ENCODE measurements at regions not wholly inside any gene's neighbourhood (a gene's known extent, or its start where the extent isn't known, plus 50 kb on each side); places are given as distances from the start of the nearest gene placed in this dataset.
A peak's percentile ranks its signal among the peaks of the same experiment; 100 is the strongest.

DNA sequence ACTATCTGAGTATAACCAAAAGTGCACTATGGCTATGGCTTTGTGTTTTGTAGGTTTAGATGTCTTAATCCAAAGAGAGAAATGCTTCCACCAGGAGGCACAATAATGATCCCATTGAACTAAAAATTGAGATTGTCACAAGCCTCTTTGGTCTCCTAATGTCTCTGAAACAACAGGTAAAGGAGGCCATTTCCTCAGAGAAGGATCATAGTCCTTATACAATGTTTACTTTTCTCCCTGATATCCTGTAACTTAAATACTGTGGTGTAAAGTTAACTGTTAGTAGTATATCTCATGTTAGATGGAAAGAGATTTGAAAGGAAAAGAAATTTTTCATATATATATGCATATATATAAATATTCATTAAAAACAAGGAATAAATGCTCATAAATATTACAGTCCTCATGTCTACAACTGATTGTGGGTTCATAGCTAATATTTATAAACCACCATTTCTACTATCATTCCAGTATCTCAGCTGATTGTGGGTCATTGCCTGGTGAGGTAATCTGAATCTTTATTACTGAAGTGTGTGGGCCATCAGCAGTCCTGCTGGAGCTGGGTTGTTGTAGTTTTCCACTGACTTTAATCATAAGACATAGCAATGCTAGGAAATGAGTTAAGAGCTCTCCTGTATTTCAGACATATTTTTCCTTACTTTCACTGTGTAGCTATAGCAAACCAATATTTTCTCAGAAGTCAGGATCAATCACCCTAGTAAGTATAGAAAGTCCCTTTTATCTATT, 1230.4 kb downstream of the PCDH18 start:
- no peaks in the 10 kb centered on the region for H3K27me3 ChIP-seq (ENCODE audit: insufficient read depth, low read length)
- TF ChIP-seq, protein P1, sequence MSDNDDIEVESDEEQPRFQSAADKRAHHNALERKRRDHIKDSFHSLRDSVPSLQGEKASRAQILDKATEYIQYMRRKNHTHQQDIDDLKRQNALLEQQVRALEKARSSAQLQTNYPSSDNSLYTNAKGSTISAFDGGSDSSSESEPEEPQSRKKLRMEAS (IDR thresholded peaks at IDR 0.05) = no peak
- TF ChIP-seq RAD21 (IDR thresholded peaks at IDR 0.05; ENCODE audit: low read depth) (0 out of 2 replicates have a peak, but pooled peaks have one; percentile 7), ZFX (IDR thresholded peaks at IDR 0.05) (no peak), SIN3A (IDR thresholded peaks at IDR 0.05; ENCODE audit: low read depth) (no peak), CEBPB (IDR thresholded peaks at IDR 0.05; ENCODE audit: low read depth) (no peak), EZH2phosphoT487 (IDR thresholded peaks at IDR 0.05; ENCODE audit: borderline replicate concordance) (no peak), ZNF274 (IDR thresholded peaks at IDR 0.05; ENCODE audit: low read depth, low read length) (no peak)
- TF ChIP-seq, protein P2, sequence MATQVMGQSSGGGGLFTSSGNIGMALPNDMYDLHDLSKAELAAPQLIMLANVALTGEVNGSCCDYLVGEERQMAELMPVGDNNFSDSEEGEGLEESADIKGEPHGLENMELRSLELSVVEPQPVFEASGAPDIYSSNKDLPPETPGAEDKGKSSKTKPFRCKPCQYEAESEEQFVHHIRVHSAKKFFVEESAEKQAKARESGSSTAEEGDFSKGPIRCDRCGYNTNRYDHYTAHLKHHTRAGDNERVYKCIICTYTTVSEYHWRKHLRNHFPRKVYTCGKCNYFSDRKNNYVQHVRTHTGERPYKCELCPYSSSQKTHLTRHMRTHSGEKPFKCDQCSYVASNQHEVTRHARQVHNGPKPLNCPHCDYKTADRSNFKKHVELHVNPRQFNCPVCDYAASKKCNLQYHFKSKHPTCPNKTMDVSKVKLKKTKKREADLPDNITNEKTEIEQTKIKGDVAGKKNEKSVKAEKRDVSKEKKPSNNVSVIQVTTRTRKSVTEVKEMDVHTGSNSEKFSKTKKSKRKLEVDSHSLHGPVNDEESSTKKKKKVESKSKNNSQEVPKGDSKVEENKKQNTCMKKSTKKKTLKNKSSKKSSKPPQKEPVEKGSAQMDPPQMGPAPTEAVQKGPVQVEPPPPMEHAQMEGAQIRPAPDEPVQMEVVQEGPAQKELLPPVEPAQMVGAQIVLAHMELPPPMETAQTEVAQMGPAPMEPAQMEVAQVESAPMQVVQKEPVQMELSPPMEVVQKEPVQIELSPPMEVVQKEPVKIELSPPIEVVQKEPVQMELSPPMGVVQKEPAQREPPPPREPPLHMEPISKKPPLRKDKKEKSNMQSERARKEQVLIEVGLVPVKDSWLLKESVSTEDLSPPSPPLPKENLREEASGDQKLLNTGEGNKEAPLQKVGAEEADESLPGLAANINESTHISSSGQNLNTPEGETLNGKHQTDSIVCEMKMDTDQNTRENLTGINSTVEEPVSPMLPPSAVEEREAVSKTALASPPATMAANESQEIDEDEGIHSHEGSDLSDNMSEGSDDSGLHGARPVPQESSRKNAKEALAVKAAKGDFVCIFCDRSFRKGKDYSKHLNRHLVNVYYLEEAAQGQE (IDR thresholded peaks at IDR 0.05; ENCODE audit: low read depth) = no peak
- POLR2A ChIA-PET = no interaction called here
- H3K79me2 ChIP-seq (ENCODE audit: insufficient read depth, low read length) = no peaks in the 10 kb centered on the region
- no peaks in the 10 kb centered on the region for H3K36me3 ChIP-seq (ENCODE audit: control insufficient read depth in 1 of 2, insufficient read depth in 2 of 2, low read length in 2 of 2)
- H3K27ac ChIP-seq (ENCODE audit: low read depth, low read length) = no peak overlapping the region
- intact Hi-C loops (cut with micrococcal nuclease) = no loop called here
- H3K9me2 ChIP-seq (ENCODE audit: insufficient read depth) = no peaks in the 10 kb centered on the region
- CTCF ChIA-PET = no interaction called here
- H4K20me1 ChIP-seq (ENCODE audit: insufficient read depth) = no peaks in the 10 kb centered on the region
- H3K4me2 ChIP-seq (ENCODE audit: low read length) = no peak overlapping the region
- H3K9ac ChIP-seq (ENCODE audit: low read length) = no peak overlapping the region
- H3K4me3 ChIP-seq (replicated peaks in 1 of 2; ENCODE audit: low read depth in 1 of 2, low read length in 2 of 2) = no peak overlapping the region
- BruUV-seq (replicated peaks) = no TSS peak
- H3K9me3 ChIP-seq (ENCODE audit: control insufficient read depth in 1 of 2, insufficient read depth in 1 of 2, low read depth in 1 of 2, low read length in 2 of 2) = no peaks in the 10 kb centered on the region
- RAD21 ChIA-PET (ENCODE audit: low non-redundant PET in 1 of 2, low total read pairs in 2 of 2, uncharacterized antibody in 2 of 2, unreplicated experiment in 2 of 2) = no interaction called here
- DNase-seq (ENCODE audit: low read depth, low spot score) (no peak), ATAC-seq (no peak)
- H3K4me1 ChIP-seq (ENCODE audit: control insufficient read depth in 1 of 2, insufficient read depth in 2 of 2, low read length in 2 of 2) = no peaks in the 10 kb centered on the region
- H2AFZ ChIP-seq (ENCODE audit: low read depth, low read length, poor library complexity, severe bottlenecking) = no peak overlapping the region

All from HCT116 (cell line).